GM23338 (cell line): ENCODE measurements at regions not wholly inside any gene's neighbourhood (a gene's known extent, or its start where the extent isn't known, plus 50 kb on each side); places are given as distances from the start of the nearest gene placed in this dataset.

Source experiments
- ATAC-seq: fragments of 200-7000 bp; cut with Tn5 transposase; 3 replicates; pipeline ENCODE4 v1.9.1; 2020
- DNase-seq: peaks from one replicate; pipeline ENCODE4 v3.0.0-alpha.2; 2015; ENCODE audit warnings: low spot score
- H2AFZ ChIP-seq: fragments of 200-600 bp; sonication (generic); 2 replicates; pipeline ENCODE4 v1.8.0; 2016; ENCODE audit warnings: antibody characterized with exemption, mild to moderate bottlenecking, moderate library complexity
- H3F3A ChIP-seq: fragments of 200-600 bp; sonication (generic); replicated peaks from 2 replicates; pipeline ENCODE4 v1.8.0; 2017; ENCODE audit warnings: antibody characterized with exemption, mixed run types, low read depth
- H3K27ac ChIP-seq: fragments of 200-600 bp; sonication (generic); 2 replicates; pipeline ENCODE4 v1.6.1; 2016; ENCODE audit warnings: low read depth
- H3K27me3 ChIP-seq: fragments of 200-600 bp; sonication (generic); 2 replicates; pipeline ENCODE4 v1.8.0; 2016; ENCODE audit warnings: mild to moderate bottlenecking, mixed run types, moderate library complexity; ENCODE audit not compliant: insufficient read depth
- H3K36me3 ChIP-seq: fragments of 200-600 bp; sonication (generic); 2 replicates; pipeline ENCODE4 v1.8.0; 2016; ENCODE audit warnings: mild to moderate bottlenecking; ENCODE audit not compliant: insufficient read depth
- H3K4me1 ChIP-seq: fragments of 200-600 bp; sonication (generic); 2 replicates; pipeline ENCODE4 v1.8.0; 2016; ENCODE audit warnings: mild to moderate bottlenecking, moderate library complexity; ENCODE audit not compliant: insufficient read depth
- H3K4me2 ChIP-seq: fragments of 200-600 bp; sonication (generic); 2 replicates; pipeline ENCODE4 v1.7.1; 2017; ENCODE audit warnings: mixed run types
- H3K4me3 ChIP-seq: fragments of 200-600 bp; sonication (generic); 2 replicates; pipeline ENCODE4 v1.6.1; 2016; ENCODE audit warnings: mixed run types
- H3K79me2 ChIP-seq: fragments of 200-600 bp; sonication (generic); replicated peaks from 2 replicates; pipeline ENCODE4 v1.8.0; 2017; ENCODE audit warnings: mild to moderate bottlenecking; ENCODE audit not compliant: insufficient read depth
- H3K9me2 ChIP-seq: fragments of 200-600 bp; sonication (generic); 2 replicates; pipeline ENCODE4 v1.8.0; 2017; ENCODE audit not compliant: insufficient read depth
- H4K20me1 ChIP-seq: fragments of 200-600 bp; sonication (generic); replicated peaks from 2 replicates; pipeline ENCODE4 v1.8.0; 2017; ENCODE audit warnings: mild to moderate bottlenecking; ENCODE audit not compliant: insufficient read depth
- H3K27ac Mint-ChIP-seq: 2 replicates; pipeline ENCODE4 v1.8.0; 2020; ENCODE audit warnings: inconsistent platforms, mild to moderate bottlenecking, moderate library complexity, mixed read lengths
- H3K27me3 Mint-ChIP-seq: 3 replicates; pipeline ENCODE4 v1.8.0; 2022; ENCODE audit warnings: low read depth, mild to moderate bottlenecking, moderate library complexity, mixed read lengths, inconsistent platforms; ENCODE audit not compliant: insufficient read depth, poor library complexity
- H3K36me3 Mint-ChIP-seq: 3 replicates; pipeline ENCODE4 v1.8.0; 2021; ENCODE audit warnings: low read depth, mild to moderate bottlenecking, inconsistent platforms, moderate library complexity, mixed read lengths
- H3K4me1 Mint-ChIP-seq: 3 replicates; pipeline ENCODE4 v1.8.0; 2020; ENCODE audit warnings: mild to moderate bottlenecking, inconsistent platforms, mixed read lengths
- H3K4me3 Mint-ChIP-seq: 3 replicates; pipeline ENCODE4 v1.8.0; 2021; ENCODE audit warnings: moderate library complexity, mild to moderate bottlenecking, inconsistent platforms, mixed read lengths
- H3K9me3 Mint-ChIP-seq: 3 replicates; pipeline ENCODE4 v1.8.0; 2020; ENCODE audit warnings: moderate library complexity, mild to moderate bottlenecking, inconsistent platforms, mixed read lengths
- CREB1 ChIP-seq: fragments of 250-450 bp; sonication (Bioruptor Pico); IDR thresholded peaks from 2 replicates; pipeline ENCODE4 v1.5.0; 2020; ENCODE audit warnings: low read depth, mild to moderate bottlenecking, moderate library complexity
- CTCF ChIP-seq, 2 experiments: fragments of 200-600 bp in 1 of 2; sonication (generic) in 1 of 2; conservative IDR thresholded peaks; 2 replicates each; pipeline versions ENCODE4 v1.5.1 to v1.6.1; 2016 to 2017; ENCODE audit warnings: antibody characterized with exemption in 2 of 2, low read depth in 2 of 2, mild to moderate bottlenecking in 2 of 2, moderate library complexity in 1 of 2
- EZH2 ChIP-seq: fragments of 200-600 bp; sonication (generic); IDR thresholded peaks from one replicate; pipeline ENCODE4 v1.8.0; 2017; ENCODE audit warnings: antibody characterized with exemption, mild to moderate bottlenecking, low read depth; ENCODE audit not compliant: unreplicated experiment
- EZH2phosphoT487 ChIP-seq: fragments of 200-600 bp; sonication (generic); IDR thresholded peaks from one replicate; pipeline ENCODE4 v1.8.1; 2018; ENCODE audit warnings: antibody characterized with exemption; ENCODE audit not compliant: unreplicated experiment
- JUNB ChIP-seq: IDR thresholded peaks from one replicate; pipeline ENCODE4 v1.6.1; 2016; ENCODE audit warnings: antibody characterized with exemption; ENCODE audit not compliant: unreplicated experiment
- NANOG ChIP-seq: IDR thresholded peaks from 2 replicates; pipeline ENCODE4 v1.6.1; 2016; ENCODE audit warnings: antibody characterized with exemption, borderline replicate concordance
- POLR2AphosphoS5 ChIP-seq: IDR thresholded peaks from 2 replicates; pipeline ENCODE4 v1.6.1; 2016; ENCODE audit warnings: antibody characterized with exemption, low read depth
- REST ChIP-seq: IDR thresholded peaks from one replicate; pipeline ENCODE4 v1.6.1; 2018; ENCODE audit warnings: antibody characterized with exemption; ENCODE audit not compliant: unreplicated experiment
- ZNF114 ChIP-seq: fragments of 250-450 bp; sonication (Bioruptor Pico); IDR thresholded peaks from 2 replicates; pipeline ENCODE4 v1.5.0; 2020; ENCODE audit warnings: mild to moderate bottlenecking, moderate library complexity
- ZNF331 ChIP-seq: fragments of 250-450 bp; sonication (Bioruptor Pico); IDR thresholded peaks from 2 replicates; pipeline ENCODE4 v1.5.0; 2020; ENCODE audit warnings: low read depth, mild to moderate bottlenecking, moderate library complexity
- ZNF462 ChIP-seq: fragments of 250-450 bp; sonication (Bioruptor Pico); IDR thresholded peaks from 2 replicates; pipeline ENCODE4 v1.5.0; 2020; ENCODE audit warnings: mild to moderate bottlenecking, moderate library complexity

GRCh38 chr7:117951691-117952280 lies 78.5 kb upstream of the CTTNBP2 start (continued):
- TF ChIP-seq REST: no peak
- TF ChIP-seq ZNF462 (CRISPR knock-in tag): no peak
- no peak for TF ChIP-seq CREB1

GRCh38 chr7:117955046-117955445 lies 81.8 kb upstream of the CTTNBP2 start:
- H3K36me3 ChIP-seq: no peaks in the 10 kb centered on the region
- no peak for ATAC-seq
- TF ChIP-seq EZH2phosphoT487 (no peak), ZNF114 (no peak), EZH2 (no peak), POLR2AphosphoS5 (no peak), ZNF331 (CRISPR knock-in tag) (no peak), NANOG (no peak), JUNB (no peak), CTCF (conservative IDR thresholded peaks at IDR 0.05; ENCODE audit: low read depth in 2 of 2) (no peak), CREB1 (no peak)

More at GRCh38 chr7:117955046-117955445, 81.8 kb upstream of the CTTNBP2 start:
- no peak overlapping the region for H2AFZ ChIP-seq
- peaks cover 1% of the 10 kb centered on the region for H3K27me3 Mint-ChIP-seq
- no peaks in the 10 kb centered on the region for H3K79me2 ChIP-seq
- no peak overlapping the region for H3K27ac Mint-ChIP-seq
- H3K4me2 ChIP-seq: peak overlapping the region; percentile 31; the same call in 1 of the 2 replicates
- H3K9me3 Mint-ChIP-seq: no peaks in the 10 kb centered on the region
- H3K4me1 Mint-ChIP-seq: peaks cover 3% of the 10 kb centered on the region; the same call in 2 of the 3 replicates
- H3K9me2 ChIP-seq: no peaks in the 10 kb centered on the region
- peaks cover 7% of the 10 kb centered on the region for H3K4me1 ChIP-seq
- H3F3A ChIP-seq: no peaks in the 10 kb centered on the region
- no peaks in the 10 kb centered on the region for H3K36me3 Mint-ChIP-seq
- H3K4me3 Mint-ChIP-seq: no peak overlapping the region
- no peak overlapping the region for H3K4me3 ChIP-seq
- H3K27me3 ChIP-seq: no peaks in the 10 kb centered on the region
- no peak for DNase-seq
- H3K27ac ChIP-seq: no peak overlapping the region
- H4K20me1 ChIP-seq: no peaks in the 10 kb centered on the region
